ENCODE measurements at regions not wholly inside any gene's neighbourhood (a gene's known extent, or its start where the extent isn't known, plus 50 kb on each side); places are given as distances from the start of the nearest gene placed in this dataset.
A peak's percentile ranks its signal among the peaks of the same experiment; 100 is the strongest.

DNA sequence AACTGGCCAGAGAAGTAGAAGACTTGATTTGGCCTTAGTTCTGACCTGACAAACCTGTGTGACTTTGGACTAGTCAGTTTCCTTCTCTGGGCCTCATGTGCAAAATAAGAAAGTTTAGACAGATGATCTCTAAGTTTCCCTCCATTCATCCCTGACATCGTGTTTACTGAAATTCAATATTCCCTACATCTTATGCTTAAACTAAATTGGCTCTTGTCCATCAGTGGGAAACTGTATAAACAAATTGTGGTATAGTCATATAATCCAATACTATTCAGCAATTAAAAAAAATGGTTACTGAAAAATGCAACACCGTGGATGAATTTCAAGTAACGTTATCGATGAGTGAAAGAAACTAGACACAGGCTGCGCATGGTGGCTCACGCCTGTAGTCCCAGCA is 64.4 kb upstream of the HRH1 start:
- no peak for DNase-seq (ENCODE audit: low read depth in 2 of 2)

DNA sequence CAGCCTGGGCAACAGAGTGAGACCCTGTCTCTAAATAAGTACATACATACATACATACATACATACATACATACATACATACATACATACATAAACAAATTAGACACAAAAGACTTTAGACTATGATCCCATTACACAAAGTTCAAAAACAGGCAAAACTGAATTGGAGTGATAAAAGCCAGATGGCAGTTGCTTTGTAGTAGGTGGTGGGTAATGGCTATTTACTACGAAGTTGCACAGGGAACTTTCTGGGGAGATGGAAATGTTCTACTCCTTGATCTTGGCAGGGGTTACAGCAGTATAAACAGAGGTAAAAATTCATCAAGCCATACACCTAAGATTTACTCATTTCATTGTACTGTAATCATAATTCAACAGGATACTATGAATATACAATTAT is 63.7 kb upstream of the HRH1 start:
- no peak for DNase-seq (ENCODE audit: low read depth in 2 of 2)

DNA sequence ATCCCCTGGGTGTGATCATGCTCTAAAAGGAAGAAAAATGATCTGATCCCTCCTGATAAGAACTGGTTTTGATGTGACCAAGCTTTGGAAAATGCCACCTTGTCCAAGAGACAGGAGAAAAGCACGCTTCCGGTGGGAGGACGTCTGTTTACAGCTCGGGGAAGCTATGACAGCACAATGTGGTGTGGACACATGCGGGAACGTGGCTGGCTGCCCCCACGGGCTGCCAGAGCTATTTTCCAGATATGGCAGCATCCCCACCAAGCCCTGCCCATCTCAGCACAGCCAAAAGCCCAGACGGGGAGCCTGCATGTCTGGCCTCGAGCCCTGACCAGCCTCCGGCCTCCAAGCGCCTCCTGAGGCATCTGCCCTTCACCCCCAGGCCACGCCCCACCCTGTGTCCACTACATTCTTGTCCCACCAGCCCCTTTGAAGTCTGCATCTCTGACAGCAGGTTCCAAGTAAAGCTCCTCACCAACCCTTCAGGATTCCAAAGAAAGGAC is 63.2 kb upstream of the HRH1 start:
- no peak for DNase-seq (ENCODE audit: low read depth in 2 of 2)

DNA sequence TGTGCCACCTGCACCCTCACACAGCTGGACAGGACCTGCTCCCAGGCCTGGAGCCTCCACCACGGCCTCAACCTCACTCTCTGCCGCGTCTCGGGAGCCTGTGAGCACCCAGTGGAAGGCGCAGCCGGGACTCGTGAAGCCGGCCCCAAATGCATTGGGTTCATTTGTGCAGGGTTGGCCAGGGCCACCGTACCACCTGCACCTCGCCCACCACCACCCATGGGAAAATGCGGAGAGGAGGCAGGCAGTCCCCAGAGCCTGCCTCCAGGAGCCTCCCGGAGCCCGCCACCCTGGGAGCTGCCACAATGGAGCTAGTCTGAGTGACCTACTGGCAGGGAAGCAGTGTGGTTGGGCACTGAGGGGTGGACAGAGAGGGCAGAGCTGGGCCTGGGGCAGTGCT is 62.5 kb upstream of the HRH1 start:
- DNase-seq (ENCODE audit: low read depth in 2 of 2) = no peak

DNA sequence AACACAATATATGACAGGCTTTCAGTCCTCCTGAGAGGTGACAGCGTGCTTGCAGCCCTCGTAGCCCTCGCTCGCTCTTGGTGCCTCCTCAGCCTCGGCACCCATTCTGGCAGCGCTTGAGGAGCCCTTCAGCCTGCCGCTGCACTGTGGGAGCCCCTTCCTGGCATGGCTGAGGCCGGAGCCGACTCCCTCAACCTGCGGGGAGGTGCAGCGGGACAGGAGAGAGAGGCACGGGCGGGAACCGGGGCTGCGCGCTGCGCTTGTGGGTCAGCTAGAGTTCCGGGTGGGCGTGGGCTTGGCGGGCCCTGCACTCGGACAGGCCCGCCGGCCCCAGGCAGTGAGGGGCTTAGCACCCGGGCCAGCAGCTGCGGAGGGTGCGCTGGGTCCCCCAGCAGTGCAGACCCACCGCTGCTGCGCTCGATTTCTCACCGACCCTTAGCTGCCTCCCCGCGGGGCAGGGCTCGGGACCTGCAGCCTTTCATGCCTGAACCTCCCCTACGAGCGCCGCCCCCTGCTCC is 60.4 kb upstream of the HRH1 start:
- DNase-seq (ENCODE audit: low read depth in 2 of 2) = no peak

DNA sequence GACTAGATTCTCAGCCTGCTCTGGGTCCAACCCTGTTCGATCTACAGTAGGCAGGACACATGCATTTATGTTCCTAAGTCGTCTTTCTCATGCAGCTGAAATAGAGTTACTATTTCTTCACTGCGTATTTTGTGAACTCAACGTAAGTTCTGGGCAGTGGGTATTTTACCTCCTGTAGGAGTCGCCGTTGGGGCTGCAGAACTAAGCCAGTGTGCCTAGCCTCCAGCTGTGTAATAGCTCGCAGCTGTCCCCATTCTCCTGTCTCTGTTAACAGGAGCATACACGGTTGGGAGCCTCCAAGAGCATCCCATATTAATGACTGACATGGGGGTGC is 58.4 kb upstream of the HRH1 start:
- DNase-seq (ENCODE audit: low read depth in 2 of 2) = no peak

DNA sequence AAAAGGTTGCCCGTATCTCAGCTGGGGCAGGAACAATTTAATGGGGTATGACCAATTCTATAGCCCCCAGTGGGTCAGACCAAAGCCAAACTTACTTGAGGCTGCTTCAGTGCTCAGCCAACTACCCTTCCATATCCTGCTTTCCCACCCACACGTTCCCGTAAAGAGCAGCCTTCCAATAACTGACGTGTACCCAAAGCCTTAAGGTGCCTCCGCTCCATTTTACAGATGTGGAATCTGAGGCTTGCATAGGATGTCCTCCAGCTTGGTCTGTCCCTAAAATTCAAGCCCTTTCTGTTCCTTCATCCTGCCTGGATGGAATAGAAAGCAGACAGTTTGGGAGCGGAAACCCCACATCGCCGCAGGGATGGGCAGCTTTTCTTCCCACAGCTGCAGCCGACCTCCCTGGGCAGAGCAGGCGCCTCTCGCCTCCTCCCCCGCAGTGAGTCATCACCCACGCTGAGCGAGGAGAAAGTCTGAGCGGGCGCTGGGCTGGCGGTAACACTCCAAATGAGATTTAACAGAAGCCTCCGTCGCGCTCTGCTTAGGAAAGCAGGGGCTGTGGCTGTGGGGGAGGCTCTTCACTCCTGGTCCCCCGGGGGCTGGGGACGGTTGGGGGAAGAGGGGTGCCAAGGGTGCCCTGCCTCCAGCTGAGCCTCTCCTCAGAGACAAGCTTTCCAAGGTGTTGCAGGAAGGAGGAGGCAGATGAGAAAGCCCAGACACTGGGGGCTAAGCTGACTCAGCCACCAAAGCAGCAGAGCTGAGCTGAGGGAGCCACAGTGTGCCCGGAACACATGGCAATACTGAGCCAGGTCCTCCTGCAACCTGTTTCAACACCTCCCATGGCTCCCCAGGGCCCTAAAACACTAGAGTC is 57.8 kb upstream of the HRH1 start:
- peak; percentile 20 to 47 for DNase-seq (ENCODE audit: low read depth in 2 of 2)

DNA sequence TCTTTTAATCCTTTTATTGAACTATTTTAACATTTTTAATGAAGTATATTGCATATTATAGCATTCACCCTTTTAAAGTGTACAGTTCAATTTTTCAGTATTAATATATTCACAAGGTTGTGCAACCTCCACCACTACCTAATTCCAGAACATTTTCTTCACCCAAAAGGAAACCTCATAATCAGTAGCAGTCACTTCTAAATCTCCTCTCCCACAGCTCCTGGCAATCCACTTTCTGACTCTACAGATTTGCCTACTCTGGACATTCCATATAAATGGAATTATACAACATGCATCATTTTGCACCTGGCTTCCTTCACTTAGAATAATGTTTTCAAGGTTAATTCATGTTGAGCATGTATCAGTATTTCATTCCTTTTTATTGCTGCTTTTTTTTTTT is 55.0 kb upstream of the HRH1 start:
- DNase-seq (ENCODE audit: low read depth in 2 of 2) = no peak
